GM23338 (cell line): ENCODE measurements at regions not wholly inside any gene's neighbourhood (a gene's known extent, or its start where the extent isn't known, plus 50 kb on each side); places are given as distances from the start of the nearest gene placed in this dataset.

ENCODE experiments used
- ATAC-seq: fragments of 200-7000 bp; cut with Tn5 transposase; 3 replicates; pipeline ENCODE4 v1.9.1; 2020
- DNase-seq: peaks from one replicate; pipeline ENCODE4 v3.0.0-alpha.2; 2015; ENCODE audit warnings: low spot score
- H2AFZ ChIP-seq: fragments of 200-600 bp; sonication (generic); 2 replicates; pipeline ENCODE4 v1.8.0; 2016; ENCODE audit warnings: antibody characterized with exemption, mild to moderate bottlenecking, moderate library complexity
- H3F3A ChIP-seq: fragments of 200-600 bp; sonication (generic); replicated peaks from 2 replicates; pipeline ENCODE4 v1.8.0; 2017; ENCODE audit warnings: antibody characterized with exemption, mixed run types, low read depth
- H3K27ac ChIP-seq: fragments of 200-600 bp; sonication (generic); 2 replicates; pipeline ENCODE4 v1.6.1; 2016; ENCODE audit warnings: low read depth
- H3K27me3 ChIP-seq: fragments of 200-600 bp; sonication (generic); 2 replicates; pipeline ENCODE4 v1.8.0; 2016; ENCODE audit warnings: mild to moderate bottlenecking, mixed run types, moderate library complexity; ENCODE audit not compliant: insufficient read depth
- H3K36me3 ChIP-seq: fragments of 200-600 bp; sonication (generic); 2 replicates; pipeline ENCODE4 v1.8.0; 2016; ENCODE audit warnings: mild to moderate bottlenecking; ENCODE audit not compliant: insufficient read depth
- H3K4me1 ChIP-seq: fragments of 200-600 bp; sonication (generic); 2 replicates; pipeline ENCODE4 v1.8.0; 2016; ENCODE audit warnings: mild to moderate bottlenecking, moderate library complexity; ENCODE audit not compliant: insufficient read depth
- H3K4me2 ChIP-seq: fragments of 200-600 bp; sonication (generic); 2 replicates; pipeline ENCODE4 v1.7.1; 2017; ENCODE audit warnings: mixed run types
- H3K4me3 ChIP-seq: fragments of 200-600 bp; sonication (generic); 2 replicates; pipeline ENCODE4 v1.6.1; 2016; ENCODE audit warnings: mixed run types
- H3K79me2 ChIP-seq: fragments of 200-600 bp; sonication (generic); replicated peaks from 2 replicates; pipeline ENCODE4 v1.8.0; 2017; ENCODE audit warnings: mild to moderate bottlenecking; ENCODE audit not compliant: insufficient read depth
- H3K9me2 ChIP-seq: fragments of 200-600 bp; sonication (generic); 2 replicates; pipeline ENCODE4 v1.8.0; 2017; ENCODE audit not compliant: insufficient read depth
- H4K20me1 ChIP-seq: fragments of 200-600 bp; sonication (generic); replicated peaks from 2 replicates; pipeline ENCODE4 v1.8.0; 2017; ENCODE audit warnings: mild to moderate bottlenecking; ENCODE audit not compliant: insufficient read depth
- H3K27ac Mint-ChIP-seq: 2 replicates; pipeline ENCODE4 v1.8.0; 2020; ENCODE audit warnings: inconsistent platforms, mild to moderate bottlenecking, moderate library complexity, mixed read lengths
- H3K27me3 Mint-ChIP-seq: 3 replicates; pipeline ENCODE4 v1.8.0; 2022; ENCODE audit warnings: low read depth, mild to moderate bottlenecking, moderate library complexity, mixed read lengths, inconsistent platforms; ENCODE audit not compliant: insufficient read depth, poor library complexity
- H3K36me3 Mint-ChIP-seq: 3 replicates; pipeline ENCODE4 v1.8.0; 2021; ENCODE audit warnings: low read depth, mild to moderate bottlenecking, inconsistent platforms, moderate library complexity, mixed read lengths
- H3K4me1 Mint-ChIP-seq: 3 replicates; pipeline ENCODE4 v1.8.0; 2020; ENCODE audit warnings: mild to moderate bottlenecking, inconsistent platforms, mixed read lengths
- H3K4me3 Mint-ChIP-seq: 3 replicates; pipeline ENCODE4 v1.8.0; 2021; ENCODE audit warnings: moderate library complexity, mild to moderate bottlenecking, inconsistent platforms, mixed read lengths
- H3K9me3 Mint-ChIP-seq: 3 replicates; pipeline ENCODE4 v1.8.0; 2020; ENCODE audit warnings: moderate library complexity, mild to moderate bottlenecking, inconsistent platforms, mixed read lengths
- CREB1 ChIP-seq: fragments of 250-450 bp; sonication (Bioruptor Pico); IDR thresholded peaks from 2 replicates; pipeline ENCODE4 v1.5.0; 2020; ENCODE audit warnings: low read depth, mild to moderate bottlenecking, moderate library complexity
- CTCF ChIP-seq, 2 experiments: fragments of 200-600 bp in 1 of 2; sonication (generic) in 1 of 2; conservative IDR thresholded peaks; 2 replicates each; pipeline versions ENCODE4 v1.5.1 to v1.6.1; 2016 to 2017; ENCODE audit warnings: antibody characterized with exemption in 2 of 2, low read depth in 2 of 2, mild to moderate bottlenecking in 2 of 2, moderate library complexity in 1 of 2
- ETS1 ChIP-seq: IDR thresholded peaks from 2 replicates; pipeline ENCODE4 v1.6.1; 2016; ENCODE audit warnings: antibody characterized with exemption
- EZH2 ChIP-seq: fragments of 200-600 bp; sonication (generic); IDR thresholded peaks from one replicate; pipeline ENCODE4 v1.8.0; 2017; ENCODE audit warnings: antibody characterized with exemption, mild to moderate bottlenecking, low read depth; ENCODE audit not compliant: unreplicated experiment
- EZH2phosphoT487 ChIP-seq: fragments of 200-600 bp; sonication (generic); IDR thresholded peaks from one replicate; pipeline ENCODE4 v1.8.1; 2018; ENCODE audit warnings: antibody characterized with exemption; ENCODE audit not compliant: unreplicated experiment
- JUNB ChIP-seq: IDR thresholded peaks from one replicate; pipeline ENCODE4 v1.6.1; 2016; ENCODE audit warnings: antibody characterized with exemption; ENCODE audit not compliant: unreplicated experiment
- NANOG ChIP-seq: IDR thresholded peaks from 2 replicates; pipeline ENCODE4 v1.6.1; 2016; ENCODE audit warnings: antibody characterized with exemption, borderline replicate concordance
- POLR2AphosphoS5 ChIP-seq: IDR thresholded peaks from 2 replicates; pipeline ENCODE4 v1.6.1; 2016; ENCODE audit warnings: antibody characterized with exemption, low read depth
- REST ChIP-seq: IDR thresholded peaks from one replicate; pipeline ENCODE4 v1.6.1; 2018; ENCODE audit warnings: antibody characterized with exemption; ENCODE audit not compliant: unreplicated experiment
- STAT1 ChIP-seq: IDR thresholded peaks from one replicate; pipeline ENCODE4 v1.6.1; 2016; ENCODE audit warnings: antibody characterized with exemption; ENCODE audit not compliant: unreplicated experiment
- ZNF114 ChIP-seq: fragments of 250-450 bp; sonication (Bioruptor Pico); IDR thresholded peaks from 2 replicates; pipeline ENCODE4 v1.5.0; 2020; ENCODE audit warnings: mild to moderate bottlenecking, moderate library complexity
- ZNF331 ChIP-seq: fragments of 250-450 bp; sonication (Bioruptor Pico); IDR thresholded peaks from 2 replicates; pipeline ENCODE4 v1.5.0; 2020; ENCODE audit warnings: low read depth, mild to moderate bottlenecking, moderate library complexity
- ZNF462 ChIP-seq: fragments of 250-450 bp; sonication (Bioruptor Pico); IDR thresholded peaks from 2 replicates; pipeline ENCODE4 v1.5.0; 2020; ENCODE audit warnings: mild to moderate bottlenecking, moderate library complexity

- no peak for ATAC-seq
Measured at GRCh38 chr10:118463740-118464139, 121.6 kb upstream of the FAM204A start.

More at GRCh38 chr10:118463740-118464139, 121.6 kb upstream of the FAM204A start:
- H3K27me3 Mint-ChIP-seq = no peaks in the 10 kb centered on the region
- Histone ChIP-seq H3K27me3 (no peaks in the 10 kb centered on the region), H3K9me2 (no peaks in the 10 kb centered on the region), H3K4me2 (no peak overlapping the region), H3K4me1 (no peaks in the 10 kb centered on the region), H2AFZ (no peak overlapping the region), H3F3A (no peaks in the 10 kb centered on the region), H3K36me3 (no peaks in the 10 kb centered on the region), H3K4me3 (no peak overlapping the region), H3K27ac (no peak overlapping the region), H3K79me2 (no peaks in the 10 kb centered on the region), H4K20me1 (no peaks in the 10 kb centered on the region)
- DNase-seq = no peak
- no peak overlapping the region for H3K27ac Mint-ChIP-seq
- H3K4me3 Mint-ChIP-seq = no peak overlapping the region
- H3K36me3 Mint-ChIP-seq = no peaks in the 10 kb centered on the region
- H3K9me3 Mint-ChIP-seq = no peaks in the 10 kb centered on the region
- no peak for TF ChIP-seq CREB1 (CRISPR knock-in tag)
- no peak for TF ChIP-seq ETS1
- TF ChIP-seq NANOG = no peak
- no peak for TF ChIP-seq ZNF462 (CRISPR knock-in tag)
- TF ChIP-seq JUNB = no peak
- no peak for TF ChIP-seq EZH2
- TF ChIP-seq STAT1 = no peak
- TF ChIP-seq EZH2phosphoT487 = no peak
- no peak for TF ChIP-seq ZNF331 (CRISPR knock-in tag)
- TF ChIP-seq POLR2AphosphoS5 = no peak
- TF ChIP-seq CTCF (conservative IDR thresholded peaks at IDR 0.05; ENCODE audit: low read depth in 2 of 2) = no peak
- TF ChIP-seq ZNF114 = no peak
- no peak for TF ChIP-seq REST
- no peaks in the 10 kb centered on the region; the same call in 2 of the 3 replicates for H3K4me1 Mint-ChIP-seq
